NCI-H446 treated with DMSO at 0.1 percent for 48 hours (cell line): ENCODE measurements at regions not wholly inside any gene's neighbourhood (a gene's known extent, or its start where the extent isn't known, plus 50 kb on each side); places are given as distances from the start of the nearest gene placed in this dataset.

ENCODE experiments used
- DNase-seq: peaks from one replicate; lab custom pipeline; 2025; lab: John Stamatoyannopoulos, UW

DNA sequence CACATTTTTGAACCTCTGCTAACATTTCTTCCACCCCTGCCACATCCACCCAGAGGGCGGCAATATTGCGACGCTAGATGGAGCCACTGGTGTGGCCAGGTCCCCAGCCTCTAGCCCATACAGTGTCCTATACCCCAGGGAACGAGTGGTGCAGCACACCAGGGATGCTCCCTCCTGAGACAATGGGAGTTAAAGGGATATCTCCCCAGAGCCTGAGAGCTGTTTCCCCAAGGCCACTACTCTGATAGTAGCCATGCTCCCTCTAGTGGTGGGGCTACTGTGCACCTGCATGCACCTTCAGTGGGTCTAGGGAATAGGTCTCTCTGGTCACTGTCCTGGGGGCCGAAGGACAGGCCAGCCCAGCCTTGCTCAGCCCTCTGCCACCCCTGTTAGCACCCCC, 336.4 kb upstream of the FSHR start:
- DNase-seq, result no peak

- no peak for DNase-seq
These were observed 332.8 kb upstream of the FSHR start for GRCh38 chr2:49487139-49487538.

DNA sequence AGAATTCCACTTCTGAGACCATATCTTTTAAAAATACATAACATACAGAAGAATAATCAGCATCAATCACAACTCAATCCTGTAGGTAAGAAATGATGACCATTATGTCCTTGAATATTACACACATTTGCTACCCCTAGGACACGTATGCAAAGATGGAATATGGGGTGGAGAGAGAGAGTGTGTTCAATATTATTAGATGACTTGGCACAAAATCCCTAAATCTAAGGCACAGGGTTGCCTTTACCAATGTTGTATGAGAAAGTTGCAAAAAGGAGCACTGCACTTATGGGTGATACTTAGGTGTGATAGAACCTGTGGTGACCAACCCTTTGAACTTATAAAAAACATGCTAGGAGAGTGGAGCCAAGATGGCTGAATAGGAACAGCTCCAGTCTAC, 326.2 kb upstream of the FSHR start:
- no peak for DNase-seq

GRCh38 chr2:49465157-49465831, 311.0 kb upstream of the FSHR start:
- no peak for DNase-seq

GRCh38 chr2:49459314-49459993, 305.1 kb upstream of the FSHR start:
- no peak for DNase-seq

GRCh38 chr2:49444005-49444404, 289.7 kb upstream of the FSHR start:
- DNase-seq, result no peak

- DNase-seq, result no peak
These were observed 272.7 kb upstream of the FSHR start for GRCh38 chr2:49426996-49427395.

- DNase-seq, result no peak
These were observed 261.9 kb upstream of the FSHR start for GRCh38 chr2:49416252-49416651.

DNA sequence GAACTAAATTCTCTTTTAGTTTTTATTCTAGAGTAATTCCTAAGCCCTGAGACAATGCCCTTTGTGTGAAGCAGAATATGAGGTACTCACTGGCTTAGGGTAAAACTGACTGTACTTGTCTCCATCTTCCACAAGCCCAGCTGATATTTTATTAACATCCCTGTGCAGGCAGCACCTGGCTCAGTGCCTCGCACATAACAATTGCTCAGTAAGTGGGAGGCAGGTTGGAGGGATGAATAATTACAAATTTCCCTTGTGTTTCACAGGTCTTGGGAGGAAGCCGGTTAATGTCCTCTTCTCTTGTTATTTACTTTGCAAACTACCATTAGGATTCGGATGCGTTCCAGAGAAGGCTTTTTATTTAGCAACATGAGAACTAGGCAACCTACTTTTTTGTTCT, 249.8 kb upstream of the FSHR start:
- no peak for DNase-seq

GRCh38 chr2:49403637-49404036, 249.3 kb upstream of the FSHR start:
- no peak for DNase-seq

DNA sequence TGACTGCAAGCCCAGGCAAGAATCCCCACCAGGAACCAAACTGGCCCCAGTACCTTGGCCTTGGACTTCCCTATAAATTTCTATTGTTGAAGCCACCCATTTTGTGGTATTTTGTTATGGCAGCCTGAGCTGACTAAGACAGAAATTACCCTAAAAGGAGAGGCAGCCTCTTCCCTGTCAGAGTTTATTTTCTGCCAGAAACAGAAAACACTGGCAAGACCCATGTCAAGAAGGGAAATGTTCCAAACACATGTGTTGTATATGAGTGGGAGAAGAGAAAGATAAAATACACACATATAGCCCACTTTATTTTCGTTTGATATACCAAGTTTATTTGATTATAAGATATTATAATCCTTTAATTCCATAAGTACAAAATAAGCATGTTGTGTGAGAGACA, 225.1 kb upstream of the FSHR start:
- no peak for DNase-seq

DNA sequence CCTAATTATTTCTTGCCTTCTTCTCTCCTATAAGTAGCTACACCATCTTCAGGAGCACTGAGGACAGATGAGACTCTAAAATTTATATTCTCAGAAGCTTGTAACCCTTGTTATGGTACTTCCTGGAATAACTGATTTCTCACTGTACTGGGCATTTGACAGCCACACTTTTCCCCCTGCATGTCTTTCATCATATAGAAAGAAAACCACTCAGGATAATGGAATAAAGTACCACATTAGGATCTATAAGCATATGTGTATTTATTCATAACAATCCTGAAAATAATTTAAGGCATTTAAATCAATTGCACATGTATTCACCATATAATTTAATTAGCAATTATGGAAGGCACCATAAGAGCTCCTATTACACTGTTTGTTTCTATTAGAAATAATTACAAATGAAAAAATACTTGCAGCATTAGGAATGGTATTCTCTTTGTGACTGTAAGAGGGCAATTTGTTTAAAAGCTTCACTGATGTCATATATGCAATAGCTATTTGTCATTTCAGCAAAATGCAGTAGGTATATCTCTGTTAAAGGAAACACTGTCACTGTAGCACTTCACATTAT, 216.9 kb upstream of the FSHR start:
- DNase-seq, result no peak

DNA sequence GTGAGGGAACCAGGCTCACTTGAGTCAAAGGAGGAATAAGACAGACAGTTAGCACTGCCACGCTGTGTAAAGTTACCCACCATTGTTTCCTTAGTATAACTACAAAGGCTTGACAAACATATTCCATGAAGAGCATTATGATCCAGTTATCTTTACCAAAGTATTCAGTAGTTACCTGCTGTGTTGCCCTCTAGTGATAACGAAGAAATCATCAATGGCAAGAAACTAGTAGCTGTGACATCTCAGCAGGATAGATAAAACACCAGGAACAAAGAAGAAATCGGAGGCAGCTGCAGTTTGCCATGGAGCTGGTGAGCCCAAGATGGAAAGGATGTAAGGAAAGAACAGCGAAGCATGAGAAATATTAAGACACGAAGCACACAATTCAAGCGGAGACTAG, 215.3 kb upstream of the FSHR start:
- no peak for DNase-seq

DNA sequence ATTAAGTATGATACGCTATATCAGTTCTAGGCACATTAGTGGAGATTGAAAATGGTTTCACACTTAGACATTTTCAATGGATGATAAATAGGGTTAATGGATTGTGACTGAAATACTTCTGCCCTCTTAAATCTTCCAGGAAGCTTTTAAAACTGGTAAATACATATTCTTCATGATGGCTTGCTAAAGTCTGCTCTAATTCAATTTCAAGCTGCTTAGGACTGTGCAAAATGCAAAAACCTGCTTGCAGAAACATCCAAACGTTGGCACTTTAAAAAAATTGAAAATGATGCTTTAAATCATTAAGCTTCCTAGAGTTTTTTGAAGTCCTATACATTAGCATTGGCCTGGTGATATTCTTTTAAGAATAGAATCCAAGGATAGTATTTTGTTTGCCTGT, 214.8 kb upstream of the FSHR start:
- DNase-seq, result no peak

DNA sequence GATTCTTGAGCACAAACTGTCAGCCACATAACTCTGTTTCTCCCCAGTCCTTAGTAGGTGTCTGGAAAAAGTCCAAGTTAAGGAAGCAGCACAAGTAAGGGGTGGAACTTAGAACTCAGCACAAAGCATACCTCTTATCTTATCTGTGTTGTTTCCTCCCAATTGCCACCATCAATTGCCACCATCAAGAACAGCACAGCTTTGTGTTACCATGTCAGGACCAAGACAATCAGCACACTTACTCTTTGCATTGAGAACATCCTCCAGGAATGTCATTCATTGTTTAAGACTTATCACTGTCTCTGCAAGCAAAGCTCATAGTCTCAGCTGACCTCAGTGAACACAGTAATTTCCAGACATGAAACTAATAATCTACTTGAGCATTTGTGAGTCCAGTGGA, 212.7 kb upstream of the FSHR start:
- DNase-seq, result no peak

DNA sequence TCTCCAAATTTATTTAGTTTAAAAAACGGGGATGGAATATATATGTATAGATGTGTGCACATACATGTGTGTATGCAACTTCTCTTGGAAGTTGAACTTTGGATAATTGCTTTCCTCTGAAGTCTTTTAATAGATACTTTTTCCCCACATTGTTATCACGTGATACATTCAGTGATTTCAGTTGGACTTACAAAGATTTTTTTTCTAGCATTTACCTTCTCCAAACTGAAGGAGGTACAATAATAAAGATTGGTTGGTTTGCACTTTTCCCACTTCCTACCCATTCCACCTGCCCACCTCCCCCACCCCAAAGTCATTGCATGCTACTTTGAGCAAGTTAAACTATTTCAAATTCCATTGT, 206.1 kb upstream of the FSHR start:
- no peak for DNase-seq

DNA sequence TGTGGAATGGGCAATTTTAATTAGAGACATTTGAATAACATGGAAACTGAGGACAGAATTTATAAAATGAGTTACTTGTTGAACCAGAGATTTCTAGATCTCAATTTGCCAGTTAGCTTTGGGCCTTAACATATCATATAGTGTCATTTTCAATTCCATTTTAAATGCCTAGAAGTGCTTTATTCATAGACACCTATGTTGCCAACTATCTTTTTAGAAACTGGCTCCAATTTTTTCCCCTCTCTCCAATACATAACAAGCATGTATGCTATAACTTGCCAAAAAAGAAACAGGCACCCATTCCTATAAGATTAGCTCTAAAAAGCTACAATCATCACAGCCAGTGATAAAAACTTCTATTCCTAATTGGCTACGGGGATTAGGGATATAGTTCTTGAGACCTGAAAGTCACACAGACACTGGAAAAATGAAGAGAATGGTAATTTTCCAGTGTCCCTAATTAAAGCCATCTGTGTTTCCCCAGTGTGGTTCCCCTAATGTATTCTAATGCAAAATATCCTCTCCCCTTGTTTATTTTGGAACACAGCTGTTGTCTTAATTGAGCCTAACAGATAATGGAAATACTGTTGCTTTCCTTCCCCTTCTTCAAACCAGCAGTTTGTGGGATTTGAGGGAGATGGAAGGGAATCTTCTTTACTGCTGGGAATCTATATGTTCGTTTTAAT, 205.5 kb upstream of the FSHR start:
- no peak for DNase-seq

GRCh38 chr2:49355611-49356010, 201.3 kb upstream of the FSHR start:
- DNase-seq, result no peak

- no peak for DNase-seq
These were observed 197.2 kb upstream of the FSHR start for GRCh38 chr2:49351560-49351959.

DNA sequence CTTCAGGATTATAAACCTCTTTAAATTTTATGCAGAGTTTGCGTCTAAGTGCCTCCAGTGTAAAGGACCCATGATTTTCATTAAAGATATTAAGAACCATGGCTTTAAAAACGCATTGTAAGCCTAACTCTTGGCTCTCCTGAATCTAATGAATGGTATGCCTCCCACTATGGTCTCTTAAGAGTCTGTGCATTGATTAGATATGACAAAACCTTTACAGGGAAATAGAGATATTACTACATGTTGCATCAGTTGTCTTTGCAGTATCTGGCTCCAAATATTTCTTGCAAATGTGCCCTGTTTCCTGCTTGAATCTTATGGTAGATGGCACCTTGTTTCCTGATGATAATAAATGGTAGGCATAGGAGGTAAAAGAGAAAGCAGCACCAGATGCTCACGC, 189.3 kb upstream of the FSHR start:
- no peak for DNase-seq

- DNase-seq, result no peak
These were observed 187.8 kb upstream of the FSHR start for GRCh38 chr2:49342156-49342555.

GRCh38 chr2:49335546-49335945, 181.2 kb upstream of the FSHR start:
- DNase-seq, result no peak

DNA sequence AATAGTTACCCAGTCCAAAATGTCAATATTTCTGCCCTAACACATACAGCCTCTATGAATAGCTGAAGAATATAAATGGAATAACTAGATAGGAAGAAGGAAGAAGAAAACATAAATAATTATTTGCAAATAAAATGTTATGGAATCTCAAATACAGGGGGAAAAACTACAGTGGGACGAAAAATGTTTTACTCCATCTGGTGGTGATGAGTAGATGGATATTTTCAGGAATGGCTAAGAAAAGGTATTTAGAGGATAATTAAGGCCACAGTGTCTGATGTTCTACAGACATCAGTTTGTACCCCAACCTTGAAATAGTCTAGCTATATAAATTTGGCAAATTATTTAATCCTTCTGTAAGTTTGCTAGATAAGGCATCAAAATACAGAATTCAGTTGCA, 178.1 kb upstream of the FSHR start:
- no peak for DNase-seq
